H9 (cell line): ENCODE measurements at regions not wholly inside any gene's neighbourhood (a gene's known extent, or its start where the extent isn't known, plus 50 kb on each side); places are given as distances from the start of the nearest gene placed in this dataset.

Experiments used
- DNase-seq: peaks from one replicate; pipeline ENCODE4 v3.0.0-alpha.2; 2017
- H2AFZ ChIP-seq: one replicate; pipeline ENCODE4 v1.6.1; 2013; ENCODE audit warnings: mild to moderate bottlenecking, low read length, control low read depth, moderate library complexity
- H2AK5ac ChIP-seq: 2 replicates; pipeline ENCODE4 v1.6.1; 2013; ENCODE audit warnings: low read length, control low read depth, mixed read lengths; ENCODE audit not compliant: insufficient read length
- H2BK120ac ChIP-seq: one replicate; pipeline ENCODE4 v1.6.1; 2013; ENCODE audit warnings: low read depth, mild to moderate bottlenecking, low read length, control low read depth, inconsistent platforms; ENCODE audit not compliant: poor library complexity, severe bottlenecking
- H2BK12ac ChIP-seq: 2 replicates; pipeline ENCODE4 v1.6.1; 2013; ENCODE audit warnings: low read length, control low read depth, mixed read lengths, low read depth; ENCODE audit not compliant: insufficient read length
- H2BK15ac ChIP-seq: 2 replicates; pipeline ENCODE4 v1.6.1; 2013; ENCODE audit warnings: low read depth, low read length, control low read depth
- H2BK20ac ChIP-seq: one replicate; pipeline ENCODE4 v1.6.1; 2013; ENCODE audit warnings: low read depth, mild to moderate bottlenecking, low read length, control low read depth, inconsistent platforms; ENCODE audit not compliant: poor library complexity, severe bottlenecking
- H2BK5ac ChIP-seq: 2 replicates; pipeline ENCODE4 v1.6.1; 2013; ENCODE audit warnings: low read length, control low read depth, mixed read lengths; ENCODE audit not compliant: insufficient read length
- H3K14ac ChIP-seq: 2 replicates; pipeline ENCODE4 v1.6.1; 2013; ENCODE audit warnings: low read length, control low read depth; ENCODE audit not compliant: insufficient read depth
- H3K18ac ChIP-seq: 2 replicates; pipeline ENCODE4 v1.6.1; 2013; ENCODE audit warnings: low read depth, mild to moderate bottlenecking, mixed read lengths, low read length, control low read depth; ENCODE audit not compliant: insufficient read length
- H3K23ac ChIP-seq: 2 replicates; pipeline ENCODE4 v1.6.1; 2013; ENCODE audit warnings: low read length, control low read depth, mixed read lengths, low read depth; ENCODE audit not compliant: insufficient read length
- H3K23me2 ChIP-seq: 2 replicates; pipeline ENCODE4 v1.6.1; 2013; ENCODE audit warnings: low read depth, mild to moderate bottlenecking, mixed read lengths, low read length, control low read depth; ENCODE audit not compliant: insufficient read length, poor library complexity, severe bottlenecking
- H3K27ac ChIP-seq: 2 replicates; pipeline ENCODE4 v1.5.1; 2013; ENCODE audit warnings: low read length, control low read depth, mixed read lengths, low read depth; ENCODE audit not compliant: insufficient read length
- H3K27me3 ChIP-seq: 2 replicates; pipeline ENCODE4 v1.6.1; 2013; ENCODE audit warnings: low read length, control low read depth, inconsistent platforms; ENCODE audit not compliant: insufficient read depth
- H3K4ac ChIP-seq: 2 replicates; pipeline ENCODE4 v1.6.1; 2013; ENCODE audit warnings: low read depth, mild to moderate bottlenecking, control low read depth, inconsistent platforms, low read length, moderate library complexity
- H3K4me1 ChIP-seq: 2 replicates; pipeline ENCODE4 v1.6.1; 2013; ENCODE audit warnings: low read length, control low read depth, inconsistent platforms; ENCODE audit not compliant: insufficient read depth
- H3K4me2 ChIP-seq: 2 replicates; pipeline ENCODE4 v1.6.1; 2013; ENCODE audit warnings: low read length, control low read depth, mixed read lengths; ENCODE audit not compliant: insufficient read length, insufficient read depth
- H3K56ac ChIP-seq: 2 replicates; pipeline ENCODE4 v1.6.1; 2013; ENCODE audit warnings: low read depth, mild to moderate bottlenecking, mixed read lengths, low read length, control low read depth; ENCODE audit not compliant: insufficient read length
- H3K79me1 ChIP-seq: 2 replicates; pipeline ENCODE4 v1.6.1; 2013; ENCODE audit warnings: low read depth, mild to moderate bottlenecking, moderate library complexity, low read length, control low read depth, inconsistent platforms; ENCODE audit not compliant: insufficient read depth, poor library complexity, severe bottlenecking
- H3K79me2 ChIP-seq: 2 replicates; pipeline ENCODE4 v1.6.1; 2013; ENCODE audit warnings: low read length, control low read depth, inconsistent platforms; ENCODE audit not compliant: insufficient read depth
- H3K9ac ChIP-seq: 2 replicates; pipeline ENCODE4 v1.6.1; 2013; ENCODE audit warnings: low read length, control low read depth, mixed read lengths; ENCODE audit not compliant: insufficient read length; ENCODE audit errors: extremely low read depth
- H3K9me3 ChIP-seq: one replicate; pipeline ENCODE4 v1.6.1; 2013; ENCODE audit warnings: low read depth, low read length, inconsistent platforms; ENCODE audit not compliant: control insufficient read depth
- H3T11ph ChIP-seq: one replicate; pipeline ENCODE4 v1.6.1; 2013; ENCODE audit warnings: mild to moderate bottlenecking, low read length, control low read depth, inconsistent platforms
- H4K20me1 ChIP-seq: one replicate; pipeline ENCODE4 v1.6.1; 2013; ENCODE audit not compliant: control insufficient read depth, insufficient read length, insufficient read depth
- H4K5ac ChIP-seq: 2 replicates; pipeline ENCODE4 v1.6.1; 2013; ENCODE audit warnings: low read depth, mild to moderate bottlenecking, mixed read lengths, low read length, control low read depth; ENCODE audit not compliant: insufficient read length
- H4K8ac ChIP-seq: replicated peaks from 2 replicates; pipeline ENCODE4 v1.6.1; 2013; ENCODE audit warnings: low read length, control low read depth, mixed read lengths, low read depth; ENCODE audit not compliant: insufficient read length
- H4K91ac ChIP-seq: 2 replicates; pipeline ENCODE4 v1.6.1; 2013; ENCODE audit warnings: low read depth, mild to moderate bottlenecking, moderate library complexity, mixed read lengths, low read length, control low read depth; ENCODE audit not compliant: insufficient read length
- H3K27ac Mint-ChIP-seq, 3 experiments: 2 replicates in 2 of 3; 3 replicates in 1 of 3; pipeline ENCODE4 v1.8.0; 2020 to 2021; ENCODE audit warnings: mixed read lengths in 3 of 3, mild to moderate bottlenecking in 1 of 3, moderate library complexity in 1 of 3
- H3K27me3 Mint-ChIP-seq: 2 replicates; pipeline ENCODE4 v1.8.0; 2021; ENCODE audit warnings: low read depth, mild to moderate bottlenecking, moderate library complexity, mixed read lengths
- H3K36me3 Mint-ChIP-seq, 3 experiments: 2 replicates in 2 of 3; 3 replicates in 1 of 3; pipeline ENCODE4 v1.8.0; 2020 to 2021; ENCODE audit warnings: low read depth in 3 of 3, mixed read lengths in 3 of 3; ENCODE audit not compliant: insufficient read depth in 1 of 3
- H3K4me1 Mint-ChIP-seq, 2 experiments: 2 replicates each; pipeline ENCODE4 v1.8.0; 2020; ENCODE audit warnings: mixed read lengths in 2 of 2
- H3K4me3 Mint-ChIP-seq, 2 experiments: 2 replicates in 1 of 2; 3 replicates in 1 of 2; pipeline ENCODE4 v1.8.0; 2020 to 2021; ENCODE audit warnings: mild to moderate bottlenecking in 2 of 2, mixed read lengths in 2 of 2, moderate library complexity in 1 of 2
- H3K9me3 Mint-ChIP-seq, 2 experiments: 2 replicates in 1 of 2; 3 replicates in 1 of 2; pipeline ENCODE4 v1.8.0; 2020; ENCODE audit warnings: mild to moderate bottlenecking in 2 of 2, mixed read lengths in 2 of 2, moderate library complexity in 1 of 2
- CTCF ChIP-seq: fragments of 200-600 bp; sonication (generic); conservative IDR thresholded peaks from 3 replicates; pipeline ENCODE4 v1.8.0; 2021; ENCODE audit warnings: antibody characterized with exemption, mild to moderate bottlenecking
- WGBS: extraction: QIAGEN DNeasy Blood & Tissue Kit; methylation state at CpG from one replicate; pipeline ENCODE4 v1.1.7; 2013; ENCODE audit warnings: missing lambda C conversion rate, low lambda C conversion rate, mixed read lengths; ENCODE audit not compliant: insufficient read length; ENCODE audit errors: extremely low coverage; 5-methylcytosine and 5-hydroxymethylcytosine counted together

GRCh38 chr2:52369178-52369577, 1337.2 kb upstream of the NRXN1 start:
- no peak for DNase-seq
- Histone ChIP-seq H3K23ac (no peak overlapping the region), H2BK20ac (no peak overlapping the region), H3K4me1 (no peaks in the 10 kb centered on the region), H3K79me2 (no peaks in the 10 kb centered on the region), H2BK12ac (no peak overlapping the region), H3K4me2 (no peak overlapping the region), H3K9me3 (no peaks in the 10 kb centered on the region), H4K91ac (no peak overlapping the region), H3K27ac (no peak overlapping the region), H3K23me2 (no peaks in the 10 kb centered on the region), H2BK120ac (no peak overlapping the region), H2BK5ac (no peak overlapping the region), H3K14ac (no peak overlapping the region), H3K9ac (no peak overlapping the region), H4K20me1 (no peaks in the 10 kb centered on the region), H3K56ac (no peak overlapping the region), H3K4ac (no peak overlapping the region), H2BK15ac (no peak overlapping the region), H2AK5ac (no peak overlapping the region), H4K5ac (no peak overlapping the region), H3K27me3 (no peaks in the 10 kb centered on the region), H3K79me1 (no peaks in the 10 kb centered on the region), H3T11ph (no peak overlapping the region), H2AFZ (no peak overlapping the region), H4K8ac (no peak overlapping the region), H3K18ac (no peak overlapping the region)
- Mint-ChIP-seq H3K27me3 (no peaks in the 10 kb centered on the region), H3K36me3 (no peaks in the 10 kb centered on the region; a peak in 2 of 7 replicates), H3K4me3 (no peak overlapping the region), H3K27ac (no peak overlapping the region), H3K9me3 (peaks cover 0 to 3% of the 10 kb centered on the region in 2 experiments; a peak in 1 of 5 replicates), H3K4me1 (no peaks in the 10 kb centered on the region)
- no peak for TF ChIP-seq CTCF
- WGBS, result no CpG with 5 or more reads among the region's 2 CpGs
